IMR-90 (cell line): ENCODE measurements at regions not wholly inside any gene's neighbourhood (a gene's known extent, or its start where the extent isn't known, plus 50 kb on each side); places are given as distances from the start of the nearest gene placed in this dataset.

Experiments
- CEBPB ChIP-seq: IDR thresholded peaks from 2 replicates; pipeline ENCODE4 v1.6.1; 2012; ENCODE audit warnings: low read depth, low read length, improper control_type of control experiment
- CHD1 ChIP-seq: IDR thresholded peaks from 2 replicates; pipeline ENCODE4 v1.6.1; 2012; ENCODE audit warnings: low read depth, low read length, improper control_type of control experiment
- CTCF ChIP-seq: conservative IDR thresholded peaks from 2 replicates; pipeline ENCODE4 v1.5.1; 2012; ENCODE audit warnings: mild to moderate bottlenecking, low read depth, low read length, improper control_type of control experiment
- MAZ ChIP-seq: IDR thresholded peaks from 2 replicates; pipeline ENCODE4 v1.6.1; 2012; ENCODE audit warnings: low read depth, mild to moderate bottlenecking, low read length, improper control_type of control experiment, moderate library complexity, borderline replicate concordance
- POLR2A ChIP-seq: IDR thresholded peaks from 2 replicates; pipeline ENCODE4 v1.6.1; 2012; ENCODE audit warnings: mild to moderate bottlenecking, low read depth, low read length
- RAD21 ChIP-seq: IDR thresholded peaks from 2 replicates; pipeline ENCODE4 v1.6.1; 2012; ENCODE audit warnings: low read length, improper control_type of control experiment
- RCOR1 ChIP-seq: IDR thresholded peaks from 2 replicates; pipeline ENCODE4 v1.6.1; 2012; ENCODE audit warnings: mild to moderate bottlenecking, low read length, improper control_type of control experiment; ENCODE audit not compliant: insufficient replicate concordance
- RFX5 ChIP-seq: IDR thresholded peaks from 2 replicates; pipeline ENCODE4 v1.8.0; 2012; ENCODE audit warnings: low read depth, mild to moderate bottlenecking, low read length, moderate library complexity

GRCh38 chr9:105173826-105174225 is 70.6 kb upstream of the SLC44A1 start:
- no peak for TF ChIP-seq CTCF
- no peak for TF ChIP-seq RCOR1
- TF ChIP-seq CEBPB, result no peak
- TF ChIP-seq RAD21, result no peak
- no peak for TF ChIP-seq POLR2A
- no peak for TF ChIP-seq MAZ
- TF ChIP-seq CHD1, result no peak
- TF ChIP-seq RFX5, result no peak
